Body of pancreas (tissue), 4 donors: ENCODE measurements at regions not wholly inside any gene's neighbourhood (a gene's known extent, or its start where the extent isn't known, plus 50 kb on each side); places are given as distances from the start of the nearest gene placed in this dataset.

Experiments
- CTCF ChIP-seq, 7 experiments: fragments of 450-650 bp in 4 of 7; fragments of 200-600 bp in 3 of 7; sonication (generic) in 3 of 7; IDR thresholded peaks; one replicate each; pipeline ENCODE4 v1.5.1; 2016 to 2019; ENCODE audit warnings: antibody characterized with exemption in 7 of 7
- POLR2A ChIP-seq, 3 donors: fragments of 450-650 bp; IDR thresholded peaks; one replicate each; pipeline ENCODE4 v1.6.1; 2016; ENCODE audit warnings: antibody characterized with exemption in 3 of 3, mild to moderate bottlenecking in 2 of 3

GRCh38 chr2:41846962-41847361 is 200.9 kb upstream of the PKDCC start:
- peak in 1 of 7 experiments; percentile 7 for TF ChIP-seq CTCF (IDR thresholded peaks at IDR 0.05)
- no peak for TF ChIP-seq POLR2A (IDR thresholded peaks at IDR 0.05)
